ENCODE measurements at regions not wholly inside any gene's neighbourhood (a gene's known extent, or its start where the extent isn't known, plus 50 kb on each side); places are given as distances from the start of the nearest gene placed in this dataset.

DNA sequence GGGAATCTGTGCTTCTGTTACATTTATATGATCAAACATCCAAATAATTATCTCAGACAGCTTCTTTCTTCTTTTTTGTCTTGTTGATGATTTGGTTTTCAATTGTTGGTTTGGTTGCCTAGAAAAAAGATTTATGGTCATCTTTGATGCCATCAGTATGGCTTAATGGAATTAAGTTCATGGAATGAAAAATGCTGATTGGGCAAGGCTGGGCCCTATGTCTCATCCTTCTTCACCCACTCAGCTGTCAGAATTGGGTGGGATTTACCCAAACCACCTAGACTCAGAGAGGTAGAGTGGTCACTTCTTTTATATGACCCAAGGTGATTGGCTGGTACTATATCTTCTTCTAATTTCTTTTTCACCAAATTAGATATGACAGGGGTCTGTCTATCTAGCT lies 258.3 kb downstream of the DOK5 start:
- TF ChIP-seq, protein P1, sequence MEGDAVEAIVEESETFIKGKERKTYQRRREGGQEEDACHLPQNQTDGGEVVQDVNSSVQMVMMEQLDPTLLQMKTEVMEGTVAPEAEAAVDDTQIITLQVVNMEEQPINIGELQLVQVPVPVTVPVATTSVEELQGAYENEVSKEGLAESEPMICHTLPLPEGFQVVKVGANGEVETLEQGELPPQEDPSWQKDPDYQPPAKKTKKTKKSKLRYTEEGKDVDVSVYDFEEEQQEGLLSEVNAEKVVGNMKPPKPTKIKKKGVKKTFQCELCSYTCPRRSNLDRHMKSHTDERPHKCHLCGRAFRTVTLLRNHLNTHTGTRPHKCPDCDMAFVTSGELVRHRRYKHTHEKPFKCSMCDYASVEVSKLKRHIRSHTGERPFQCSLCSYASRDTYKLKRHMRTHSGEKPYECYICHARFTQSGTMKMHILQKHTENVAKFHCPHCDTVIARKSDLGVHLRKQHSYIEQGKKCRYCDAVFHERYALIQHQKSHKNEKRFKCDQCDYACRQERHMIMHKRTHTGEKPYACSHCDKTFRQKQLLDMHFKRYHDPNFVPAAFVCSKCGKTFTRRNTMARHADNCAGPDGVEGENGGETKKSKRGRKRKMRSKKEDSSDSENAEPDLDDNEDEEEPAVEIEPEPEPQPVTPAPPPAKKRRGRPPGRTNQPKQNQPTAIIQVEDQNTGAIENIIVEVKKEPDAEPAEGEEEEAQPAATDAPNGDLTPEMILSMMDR (conservative IDR thresholded peaks at IDR 0.05): no peak
- TF ChIP-seq EZH2 (IDR thresholded peaks at IDR 0.05; ENCODE audit: low read depth): no peak

Measured in PC-9 (cell line).